Adipocyte (in vitro differentiated cells): ENCODE measurements at regions not wholly inside any gene's neighbourhood (a gene's known extent, or its start where the extent isn't known, plus 50 kb on each side); places are given as distances from the start of the nearest gene placed in this dataset.

Source experiments
- DNase-seq: peaks from one replicate; pipeline ENCODE4 v3.0.0-alpha.2; 2015; ENCODE audit warnings: low read depth
- H3K27me3 ChIP-seq: replicated peaks from 2 replicates; pipeline ENCODE4 v1.7.0; 2013; ENCODE audit warnings: mild to moderate bottlenecking, low read length, moderate library complexity; ENCODE audit not compliant: control insufficient read depth, insufficient read depth
- H3K36me3 ChIP-seq: 2 replicates; pipeline ENCODE4 v1.7.0; 2013; ENCODE audit warnings: low read length, mild to moderate bottlenecking, moderate library complexity; ENCODE audit not compliant: control insufficient read depth, insufficient read depth, severe bottlenecking
- H3K4me1 ChIP-seq: 2 replicates; pipeline ENCODE4 v1.7.0; 2013; ENCODE audit warnings: mild to moderate bottlenecking, low read length, moderate library complexity; ENCODE audit not compliant: control insufficient read depth, insufficient read depth
- H3K4me3 ChIP-seq: 2 replicates; pipeline ENCODE4 v1.7.0; 2013; ENCODE audit warnings: mild to moderate bottlenecking, low read length, moderate library complexity
- H3K9ac ChIP-seq: 2 replicates; pipeline ENCODE4 v1.7.0; 2013; ENCODE audit warnings: mild to moderate bottlenecking, low read length, moderate library complexity
- H3K9me3 ChIP-seq: 2 replicates; pipeline ENCODE4 v1.7.0; 2013; ENCODE audit warnings: mild to moderate bottlenecking, low read length, moderate library complexity; ENCODE audit not compliant: control insufficient read depth

- H3K4me1 ChIP-seq = peaks cover 54% of the 10 kb centered on the region
- peak overlapping the region; percentile 73 for H3K9ac ChIP-seq
- no peaks in the 10 kb centered on the region for H3K27me3 ChIP-seq
- no peak for DNase-seq
- no peaks in the 10 kb centered on the region for H3K9me3 ChIP-seq
- no peaks in the 10 kb centered on the region for H3K36me3 ChIP-seq
- H3K4me3 ChIP-seq = peak overlapping the region; percentile 46
Measured at GRCh38 chr6:74074645-74075044, 378.6 kb downstream of the CD109 start.

- DNase-seq = peak; percentile 5
- no peaks in the 10 kb centered on the region for H3K27me3 ChIP-seq
- peak overlapping the region; percentile 73 for H3K9ac ChIP-seq
- no peaks in the 10 kb centered on the region for H3K36me3 ChIP-seq
- H3K4me3 ChIP-seq = no peak overlapping the region
- H3K9me3 ChIP-seq = no peaks in the 10 kb centered on the region
- peaks cover 60% of the 10 kb centered on the region for H3K4me1 ChIP-seq
Measured at GRCh38 chr6:74073999-74074398, 378.0 kb downstream of the CD109 start.

- Histone ChIP-seq H3K9me3 (no peaks in the 10 kb centered on the region), H3K4me1 (peaks cover 62% of the 10 kb centered on the region), H3K9ac (peak overlapping the region; percentile 73), H3K27me3 (no peaks in the 10 kb centered on the region), H3K36me3 (no peaks in the 10 kb centered on the region), H3K4me3 (no peak overlapping the region)
- DNase-seq = peak; percentile 37
Measured at GRCh38 chr6:74073429-74073828, 377.4 kb downstream of the CD109 start.

- Histone ChIP-seq H3K9me3 (no peaks in the 10 kb centered on the region), H3K27me3 (no peaks in the 10 kb centered on the region), H3K4me3 (no peak overlapping the region), H3K9ac (peak overlapping the region; percentile 22), H3K36me3 (no peaks in the 10 kb centered on the region), H3K4me1 (peaks cover 57% of the 10 kb centered on the region)
- no peak for DNase-seq
Measured at GRCh38 chr6:74071214-74071613, 375.2 kb downstream of the CD109 start.

GRCh38 chr6:74070711-74071110, 374.7 kb downstream of the CD109 start:
- peak overlapping the region; percentile 22 for H3K9ac ChIP-seq
- H3K4me1 ChIP-seq = peaks cover 52% of the 10 kb centered on the region
- DNase-seq = no peak
- no peaks in the 10 kb centered on the region for H3K36me3 ChIP-seq
- H3K9me3 ChIP-seq = no peaks in the 10 kb centered on the region
- no peaks in the 10 kb centered on the region for H3K27me3 ChIP-seq
- H3K4me3 ChIP-seq = no peak overlapping the region

GRCh38 chr6:74070091-74070490, 374.1 kb downstream of the CD109 start:
- Histone ChIP-seq H3K4me1 (peaks cover 48% of the 10 kb centered on the region), H3K9me3 (no peaks in the 10 kb centered on the region), H3K4me3 (peak overlapping the region; percentile 14), H3K36me3 (no peaks in the 10 kb centered on the region), H3K27me3 (no peaks in the 10 kb centered on the region), H3K9ac (peak overlapping the region; percentile 22)
- no peak for DNase-seq

- Histone ChIP-seq H3K9ac (peak overlapping the region; percentile 22), H3K4me3 (peak overlapping the region; percentile 14), H3K9me3 (no peaks in the 10 kb centered on the region), H3K36me3 (no peaks in the 10 kb centered on the region), H3K27me3 (no peaks in the 10 kb centered on the region), H3K4me1 (peaks cover 38% of the 10 kb centered on the region)
- DNase-seq = peak; percentile 73
Measured at GRCh38 chr6:74069089-74069581, 373.1 kb downstream of the CD109 start.

GRCh38 chr6:74066168-74066871, 370.3 kb downstream of the CD109 start:
- H3K4me3 ChIP-seq = no peak overlapping the region
- no peaks in the 10 kb centered on the region for H3K36me3 ChIP-seq
- H3K9ac ChIP-seq = no peak overlapping the region
- no peaks in the 10 kb centered on the region for H3K9me3 ChIP-seq
- peak; percentile 60 for DNase-seq
- H3K27me3 ChIP-seq = no peaks in the 10 kb centered on the region
- peaks cover 24% of the 10 kb centered on the region for H3K4me1 ChIP-seq

GRCh38 chr6:74065705-74066104, 369.7 kb downstream of the CD109 start:
- Histone ChIP-seq H3K36me3 (no peaks in the 10 kb centered on the region), H3K9me3 (no peaks in the 10 kb centered on the region), H3K27me3 (no peaks in the 10 kb centered on the region), H3K9ac (no peak overlapping the region), H3K4me1 (peaks cover 19% of the 10 kb centered on the region), H3K4me3 (no peak overlapping the region)
- DNase-seq = no peak

GRCh38 chr6:74063391-74063790, 367.4 kb downstream of the CD109 start:
- Histone ChIP-seq H3K9ac (no peak overlapping the region), H3K4me3 (no peak overlapping the region), H3K9me3 (no peaks in the 10 kb centered on the region), H3K4me1 (no peaks in the 10 kb centered on the region), H3K36me3 (no peaks in the 10 kb centered on the region), H3K27me3 (no peaks in the 10 kb centered on the region)
- no peak for DNase-seq

GRCh38 chr6:74061201-74061600, 365.2 kb downstream of the CD109 start:
- H3K36me3 ChIP-seq = no peaks in the 10 kb centered on the region
- H3K9ac ChIP-seq = no peak overlapping the region
- no peak overlapping the region for H3K4me3 ChIP-seq
- no peak for DNase-seq
- no peaks in the 10 kb centered on the region for H3K4me1 ChIP-seq
- H3K27me3 ChIP-seq = no peaks in the 10 kb centered on the region
- H3K9me3 ChIP-seq = no peaks in the 10 kb centered on the region

GRCh38 chr6:74060354-74060753, 364.4 kb downstream of the CD109 start:
- Histone ChIP-seq H3K4me1 (no peaks in the 10 kb centered on the region), H3K36me3 (no peaks in the 10 kb centered on the region), H3K9ac (no peak overlapping the region), H3K4me3 (no peak overlapping the region), H3K27me3 (no peaks in the 10 kb centered on the region), H3K9me3 (no peaks in the 10 kb centered on the region)
- no peak for DNase-seq
